A549 (cell line): ENCODE measurements at regions not wholly inside any gene's neighbourhood (a gene's known extent, or its start where the extent isn't known, plus 50 kb on each side); places are given as distances from the start of the nearest gene placed in this dataset.

Source experiments
- CBX8 ChIP-seq: fragments of 200-600 bp; sonication (generic); IDR thresholded peaks from 2 replicates; pipeline ENCODE4 v1.6.1; 2016
- CEBPB ChIP-seq, 2 experiments: fragments of >200 bp in 1 of 2; sonication (Bioruptor Twin) in 1 of 2; formaldehyde crosslinking in 1 of 2; IDR thresholded peaks; 2 replicates each; pipeline ENCODE4 v1.6.1; 2012 to 2016
- CTCF ChIP-seq: fragments of >200 bp; sonication (Bioruptor Twin); formaldehyde crosslinking; IDR thresholded peaks from 3 replicates; pipeline ENCODE4 v1.5.1; 2016
- EP300 ChIP-seq, 2 experiments: fragments of >200 bp; sonication (Bioruptor Twin); formaldehyde crosslinking; IDR thresholded peaks; 2 replicates in 1 of 2; 3 replicates in 1 of 2; pipeline ENCODE4 v1.6.1; 2016 to 2017
- MAX ChIP-seq: IDR thresholded peaks from 2 replicates; pipeline ENCODE4 v1.6.1; 2012
- MAZ ChIP-seq: fragments of 150-350 bp; IDR thresholded peaks from 2 replicates; pipeline ENCODE4 v1.6.1; 2014; ENCODE audit warnings: antibody characterized with exemption, low read depth, low read length, borderline replicate concordance
- PBX3 ChIP-seq: IDR thresholded peaks from 2 replicates; pipeline ENCODE4 v1.6.1; 2012
- POLR2A ChIP-seq: IDR thresholded peaks from 2 replicates; pipeline ENCODE4 v1.6.1; 2012; ENCODE audit warnings: mild to moderate bottlenecking, low read length

- TF ChIP-seq CTCF = no peak
- TF ChIP-seq POLR2A = no peak
- TF ChIP-seq PBX3 = no peak
- TF ChIP-seq MAZ = no peak
- TF ChIP-seq MAX = no peak
- no peak for TF ChIP-seq CEBPB (IDR thresholded peaks at IDR 0.05)
- no peak for TF ChIP-seq CBX8
- TF ChIP-seq EP300 (IDR thresholded peaks at IDR 0.05) = no peak
These were observed 353.7 kb upstream of the AKR1E2 start for GRCh38 chr10:4472190-4472904.
